ENCODE measurements at regions not wholly inside any gene's neighbourhood (a gene's known extent, or its start where the extent isn't known, plus 50 kb on each side); places are given as distances from the start of the nearest gene placed in this dataset.

DNA sequence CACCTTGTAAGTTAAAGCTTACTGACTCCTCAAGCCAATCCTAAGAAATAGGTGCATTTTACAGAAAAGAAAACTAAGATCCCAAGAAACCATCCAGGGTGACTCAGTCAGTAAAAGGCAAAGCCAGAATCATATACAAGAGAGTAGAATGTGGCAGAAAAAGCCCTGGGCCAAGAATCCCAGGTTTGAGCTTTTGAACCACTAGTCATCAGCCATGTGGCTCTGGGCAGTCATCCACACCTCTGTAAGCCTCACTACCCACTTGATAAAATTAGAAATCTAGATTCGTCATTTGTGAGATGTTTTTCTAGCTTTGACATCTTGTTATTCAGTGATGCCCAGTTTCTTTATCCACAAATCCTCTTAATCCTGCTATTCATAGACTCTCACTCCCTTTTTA is 122.2 kb upstream of the PDE5A start:
- TF ChIP-seq, protein P1, sequence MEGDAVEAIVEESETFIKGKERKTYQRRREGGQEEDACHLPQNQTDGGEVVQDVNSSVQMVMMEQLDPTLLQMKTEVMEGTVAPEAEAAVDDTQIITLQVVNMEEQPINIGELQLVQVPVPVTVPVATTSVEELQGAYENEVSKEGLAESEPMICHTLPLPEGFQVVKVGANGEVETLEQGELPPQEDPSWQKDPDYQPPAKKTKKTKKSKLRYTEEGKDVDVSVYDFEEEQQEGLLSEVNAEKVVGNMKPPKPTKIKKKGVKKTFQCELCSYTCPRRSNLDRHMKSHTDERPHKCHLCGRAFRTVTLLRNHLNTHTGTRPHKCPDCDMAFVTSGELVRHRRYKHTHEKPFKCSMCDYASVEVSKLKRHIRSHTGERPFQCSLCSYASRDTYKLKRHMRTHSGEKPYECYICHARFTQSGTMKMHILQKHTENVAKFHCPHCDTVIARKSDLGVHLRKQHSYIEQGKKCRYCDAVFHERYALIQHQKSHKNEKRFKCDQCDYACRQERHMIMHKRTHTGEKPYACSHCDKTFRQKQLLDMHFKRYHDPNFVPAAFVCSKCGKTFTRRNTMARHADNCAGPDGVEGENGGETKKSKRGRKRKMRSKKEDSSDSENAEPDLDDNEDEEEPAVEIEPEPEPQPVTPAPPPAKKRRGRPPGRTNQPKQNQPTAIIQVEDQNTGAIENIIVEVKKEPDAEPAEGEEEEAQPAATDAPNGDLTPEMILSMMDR (conservative IDR thresholded peaks at IDR 0.05) = no peak
- TF ChIP-seq ZFX (IDR thresholded peaks at IDR 0.05) = no peak
